ENCODE measurements at regions not wholly inside any gene's neighbourhood (a gene's known extent, or its start where the extent isn't known, plus 50 kb on each side); places are given as distances from the start of the nearest gene placed in this dataset.

DNA sequence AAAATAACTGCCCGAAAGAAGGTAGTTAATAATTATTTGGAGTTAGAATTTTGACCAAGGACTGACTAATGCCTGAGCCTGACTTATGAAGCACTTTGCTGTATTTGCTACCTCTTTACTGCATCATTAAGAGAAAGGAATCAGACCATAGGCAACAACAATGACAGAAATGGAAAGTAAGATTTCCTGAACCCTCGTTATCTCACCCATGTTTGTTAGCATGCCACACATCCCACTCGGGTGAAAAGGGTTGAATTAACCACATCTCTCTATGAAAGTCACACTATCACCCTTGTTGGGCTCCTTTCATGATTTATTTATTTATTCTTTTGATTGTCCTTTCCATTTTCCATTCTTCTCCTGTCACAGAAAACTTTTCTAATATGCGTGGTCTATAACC is 59.6 kb downstream of the OLIG3 start:
- TF ChIP-seq, protein P1, sequence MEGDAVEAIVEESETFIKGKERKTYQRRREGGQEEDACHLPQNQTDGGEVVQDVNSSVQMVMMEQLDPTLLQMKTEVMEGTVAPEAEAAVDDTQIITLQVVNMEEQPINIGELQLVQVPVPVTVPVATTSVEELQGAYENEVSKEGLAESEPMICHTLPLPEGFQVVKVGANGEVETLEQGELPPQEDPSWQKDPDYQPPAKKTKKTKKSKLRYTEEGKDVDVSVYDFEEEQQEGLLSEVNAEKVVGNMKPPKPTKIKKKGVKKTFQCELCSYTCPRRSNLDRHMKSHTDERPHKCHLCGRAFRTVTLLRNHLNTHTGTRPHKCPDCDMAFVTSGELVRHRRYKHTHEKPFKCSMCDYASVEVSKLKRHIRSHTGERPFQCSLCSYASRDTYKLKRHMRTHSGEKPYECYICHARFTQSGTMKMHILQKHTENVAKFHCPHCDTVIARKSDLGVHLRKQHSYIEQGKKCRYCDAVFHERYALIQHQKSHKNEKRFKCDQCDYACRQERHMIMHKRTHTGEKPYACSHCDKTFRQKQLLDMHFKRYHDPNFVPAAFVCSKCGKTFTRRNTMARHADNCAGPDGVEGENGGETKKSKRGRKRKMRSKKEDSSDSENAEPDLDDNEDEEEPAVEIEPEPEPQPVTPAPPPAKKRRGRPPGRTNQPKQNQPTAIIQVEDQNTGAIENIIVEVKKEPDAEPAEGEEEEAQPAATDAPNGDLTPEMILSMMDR (IDR thresholded peaks at IDR 0.05) = no peak
- no peak for TF ChIP-seq POLR2A (IDR thresholded peaks at IDR 0.05)
- intact Hi-C loops (cut with DNase I; ENCODE audit: low total_unique reads) = no loop called here
- 87 to 90% methylated on average over 4 of the region's 4 CpGs for WGBS, 2 donors

DNA sequence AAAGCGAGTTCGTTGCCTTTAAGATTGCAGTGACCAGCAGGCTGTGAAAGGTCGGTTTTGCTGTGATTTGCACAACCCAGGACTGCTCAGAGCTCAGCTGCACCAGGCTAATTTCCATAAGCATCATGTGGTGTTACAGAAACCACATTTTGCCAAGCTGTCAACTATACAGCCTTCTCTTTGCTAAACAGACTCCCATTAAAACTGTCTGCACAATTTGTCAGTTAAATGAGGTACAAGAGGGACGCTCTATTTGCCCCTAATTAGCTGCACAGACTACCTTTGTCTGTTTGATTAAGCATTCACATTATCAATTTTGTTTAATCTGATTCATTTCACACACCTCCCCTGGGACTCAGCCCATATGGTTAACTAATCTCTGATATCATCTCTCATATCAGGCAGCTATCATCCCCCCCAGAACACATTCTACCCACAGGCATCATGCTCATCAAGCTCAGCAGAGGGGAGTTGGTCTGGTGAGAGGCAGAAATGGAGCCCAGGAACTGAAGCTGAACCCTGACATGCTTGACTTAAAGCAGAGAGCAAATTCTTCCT is 62.1 kb downstream of the OLIG3 start:
- no peak for TF ChIP-seq POLR2A (IDR thresholded peaks at IDR 0.05)
- TF ChIP-seq, protein P1 (IDR thresholded peaks at IDR 0.05) = no peak
- H3K4me3 ChIP-seq (ENCODE audit: low read depth, poor library complexity, severe bottlenecking) = no peak overlapping the region
- no peak for DNase-seq (ENCODE audit: low spot score in 2 of 2)
- intact Hi-C loops (cut with DNase I; ENCODE audit: low total_unique reads) = no loop called here
- WGBS, 2 donors = 81 to 83% methylated on average over 4 of the region's 4 CpGs

More for the DNA sequence above, 59.6 kb downstream of the OLIG3 start:
- no peak for DNase-seq (ENCODE audit: low spot score in 2 of 2)
- H3K4me3 ChIP-seq (ENCODE audit: low read depth, poor library complexity, severe bottlenecking) = no peak overlapping the region

DNA sequence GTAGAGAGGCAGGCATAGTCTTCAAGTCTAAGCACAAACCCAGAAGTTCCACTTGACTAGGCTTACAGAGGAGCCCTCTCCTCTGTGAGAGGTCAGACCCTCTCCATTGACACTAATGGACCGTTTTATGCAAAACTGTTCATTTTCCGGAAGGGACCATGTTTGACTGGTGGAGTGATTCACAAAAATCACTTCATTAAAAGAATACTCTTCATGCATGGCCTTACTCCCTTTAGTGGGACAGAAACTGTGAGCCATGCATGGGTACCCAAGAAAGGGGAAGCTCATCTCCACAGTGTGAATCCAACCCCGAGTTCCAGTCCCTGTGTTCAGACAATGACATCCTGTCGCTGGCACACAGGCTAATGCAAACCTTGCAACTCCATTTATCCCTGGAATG is 63.2 kb downstream of the OLIG3 start:
- no peak for DNase-seq (ENCODE audit: low spot score in 2 of 2)
- intact Hi-C loops (cut with DNase I; ENCODE audit: low total_unique reads) = no loop called here
- H3K4me3 ChIP-seq (ENCODE audit: low read depth, poor library complexity, severe bottlenecking) = no peak overlapping the region
- TF ChIP-seq POLR2A (IDR thresholded peaks at IDR 0.05) = no peak
- TF ChIP-seq, protein P1 (IDR thresholded peaks at IDR 0.05) = no peak
- WGBS, 2 donors = 85 to 90% methylated on average over 4 of the region's 4 CpGs

DNA sequence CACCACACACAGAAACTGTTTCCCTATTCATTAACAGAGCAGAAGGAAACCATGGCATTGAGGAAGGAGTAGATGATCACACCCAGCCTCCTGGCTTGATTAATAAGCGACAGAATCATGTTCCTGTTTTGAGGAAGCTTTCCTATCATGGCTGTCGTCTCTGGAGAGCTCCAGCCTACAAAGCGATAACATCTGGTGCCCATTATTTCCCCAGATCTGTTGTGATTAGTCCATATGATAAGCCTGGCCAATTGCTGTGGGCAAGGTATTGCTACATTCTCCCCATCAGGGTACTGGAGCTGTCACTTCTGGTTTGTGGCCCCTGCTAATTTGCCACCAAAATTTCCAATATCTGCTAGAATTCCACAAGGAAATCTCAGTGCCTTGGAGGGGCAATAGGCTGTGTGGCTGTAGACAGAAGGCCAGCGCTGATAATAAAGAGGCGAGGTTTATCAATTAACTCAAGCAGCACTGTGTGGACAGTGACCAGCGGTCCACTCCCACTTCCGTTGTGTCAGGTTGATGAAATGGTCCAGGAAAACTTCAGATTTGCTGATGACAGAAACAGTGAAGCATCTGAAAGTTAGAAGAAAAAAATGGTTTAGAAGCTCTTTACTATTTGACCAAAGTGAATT is 66.4 kb downstream of the OLIG3 start:
- DNase-seq (ENCODE audit: low spot score in 2 of 2) = no peak
- TF ChIP-seq, protein P1 (IDR thresholded peaks at IDR 0.05) = no peak
- TF ChIP-seq POLR2A (IDR thresholded peaks at IDR 0.05) = no peak
- intact Hi-C loops (cut with DNase I; ENCODE audit: low total_unique reads) = no loop called here
- H3K4me3 ChIP-seq (ENCODE audit: low read depth, poor library complexity, severe bottlenecking) = no peak overlapping the region
- WGBS, 2 donors = 75 to 79% methylated on average over 7 of the region's 7 CpGs

DNA sequence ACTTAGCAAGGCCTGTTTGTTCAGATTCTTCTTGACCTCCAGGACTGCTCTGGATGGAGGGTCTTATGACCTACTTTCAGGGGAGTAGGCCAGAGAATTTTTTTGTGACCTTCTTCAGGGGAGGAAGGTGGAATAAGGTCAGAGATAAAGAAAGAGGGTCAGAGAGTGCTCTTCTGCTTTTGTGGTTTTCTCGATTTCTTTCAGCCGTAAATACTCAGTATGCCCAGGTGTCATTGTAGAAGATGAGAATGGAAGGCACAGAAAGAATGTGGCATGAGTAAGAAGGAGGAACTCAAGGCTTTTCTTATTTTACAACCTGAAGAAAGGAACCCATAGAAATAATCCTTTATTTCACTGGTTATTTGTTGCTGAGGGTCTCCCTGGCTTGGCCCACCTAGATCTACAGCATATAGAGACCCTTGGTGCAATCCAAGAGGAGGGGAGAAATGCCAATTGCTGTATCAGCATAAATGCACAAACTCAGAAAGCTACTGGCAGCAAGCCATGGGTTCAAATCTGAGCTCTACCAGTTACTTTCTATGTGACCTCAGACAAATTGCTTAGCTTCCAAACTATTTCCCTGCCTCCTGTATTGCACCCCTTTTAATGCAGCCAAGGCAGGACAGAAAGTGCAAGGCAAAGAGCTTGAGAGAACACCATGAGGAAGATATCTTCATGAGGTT is 68.0 kb downstream of the OLIG3 start:
- intact Hi-C loops (cut with DNase I; ENCODE audit: low total_unique reads) = no loop called here
- no peak for DNase-seq (ENCODE audit: low spot score in 2 of 2)
- TF ChIP-seq POLR2A (IDR thresholded peaks at IDR 0.05) = no peak
- TF ChIP-seq, protein P1 (IDR thresholded peaks at IDR 0.05) = no peak
- H3K4me3 ChIP-seq (ENCODE audit: low read depth, poor library complexity, severe bottlenecking) = no peak overlapping the region
- WGBS, 2 donors = 75 to 87% methylated on average over 2 of the region's 2 CpGs

All from lower leg skin (tissue), 4 donors.